ENCODE measurements at regions not wholly inside any gene's neighbourhood (a gene's known extent, or its start where the extent isn't known, plus 50 kb on each side); places are given as distances from the start of the nearest gene placed in this dataset.

DNA sequence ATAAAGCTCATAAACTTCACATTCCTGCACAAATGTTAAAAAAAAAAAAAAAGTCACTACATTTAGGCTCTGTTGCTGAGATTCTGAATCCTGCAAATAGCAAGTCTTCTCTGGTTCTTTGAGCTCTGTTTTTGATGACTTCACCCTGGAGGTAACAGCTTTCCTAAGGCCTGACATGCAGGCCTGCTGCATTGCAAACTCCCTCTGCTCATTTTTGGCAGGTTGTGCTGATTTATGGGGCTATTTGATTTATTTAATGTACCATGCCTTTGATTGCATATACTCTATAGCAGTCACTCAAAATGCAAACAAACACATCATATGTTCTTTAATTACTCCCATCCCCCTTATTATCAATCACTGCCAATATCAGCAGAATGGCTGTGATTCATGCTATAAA lies 416.1 kb upstream of the IZUMO3 start:
- Mint-ChIP-seq H3K27me3 (no peaks in the 10 kb centered on the region), H3K4me3 (ENCODE audit: low read depth) (no peak overlapping the region), H3K36me3 (ENCODE audit: insufficient read depth) (no peaks in the 10 kb centered on the region), H3K27ac (no peak overlapping the region), H3K4me1 (ENCODE audit: low read depth) (peaks cover 4% of the 10 kb centered on the region), H3K9me3 (ENCODE audit: low read depth) (no peaks in the 10 kb centered on the region)
- DNase-seq (ENCODE audit: low spot score, unreplicated experiment) = no peak
- TF ChIP-seq, protein P1, sequence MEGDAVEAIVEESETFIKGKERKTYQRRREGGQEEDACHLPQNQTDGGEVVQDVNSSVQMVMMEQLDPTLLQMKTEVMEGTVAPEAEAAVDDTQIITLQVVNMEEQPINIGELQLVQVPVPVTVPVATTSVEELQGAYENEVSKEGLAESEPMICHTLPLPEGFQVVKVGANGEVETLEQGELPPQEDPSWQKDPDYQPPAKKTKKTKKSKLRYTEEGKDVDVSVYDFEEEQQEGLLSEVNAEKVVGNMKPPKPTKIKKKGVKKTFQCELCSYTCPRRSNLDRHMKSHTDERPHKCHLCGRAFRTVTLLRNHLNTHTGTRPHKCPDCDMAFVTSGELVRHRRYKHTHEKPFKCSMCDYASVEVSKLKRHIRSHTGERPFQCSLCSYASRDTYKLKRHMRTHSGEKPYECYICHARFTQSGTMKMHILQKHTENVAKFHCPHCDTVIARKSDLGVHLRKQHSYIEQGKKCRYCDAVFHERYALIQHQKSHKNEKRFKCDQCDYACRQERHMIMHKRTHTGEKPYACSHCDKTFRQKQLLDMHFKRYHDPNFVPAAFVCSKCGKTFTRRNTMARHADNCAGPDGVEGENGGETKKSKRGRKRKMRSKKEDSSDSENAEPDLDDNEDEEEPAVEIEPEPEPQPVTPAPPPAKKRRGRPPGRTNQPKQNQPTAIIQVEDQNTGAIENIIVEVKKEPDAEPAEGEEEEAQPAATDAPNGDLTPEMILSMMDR (IDR thresholded peaks at IDR 0.05; ENCODE audit: unreplicated experiment) = no peak

DNA sequence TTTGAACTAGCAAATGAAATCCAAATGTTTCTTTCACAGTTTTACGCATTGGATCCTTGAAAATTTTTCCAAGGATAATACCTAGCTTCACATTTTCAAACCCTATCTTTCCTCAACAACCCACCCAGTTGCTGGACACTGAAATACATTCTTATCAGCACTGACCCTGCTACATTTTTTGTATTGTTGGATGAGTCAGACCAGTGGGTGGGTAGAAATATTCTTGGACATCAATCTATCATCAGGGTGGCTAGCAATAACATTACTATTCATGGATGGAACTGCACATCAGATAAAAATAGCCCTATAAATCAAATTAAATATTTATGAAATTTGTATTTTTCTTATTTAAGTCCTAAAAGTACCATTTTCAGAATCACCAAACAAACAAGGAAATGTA lies 407.4 kb upstream of the IZUMO3 start:
- TF ChIP-seq, protein P1 (IDR thresholded peaks at IDR 0.05; ENCODE audit: unreplicated experiment) = no peak

DNA sequence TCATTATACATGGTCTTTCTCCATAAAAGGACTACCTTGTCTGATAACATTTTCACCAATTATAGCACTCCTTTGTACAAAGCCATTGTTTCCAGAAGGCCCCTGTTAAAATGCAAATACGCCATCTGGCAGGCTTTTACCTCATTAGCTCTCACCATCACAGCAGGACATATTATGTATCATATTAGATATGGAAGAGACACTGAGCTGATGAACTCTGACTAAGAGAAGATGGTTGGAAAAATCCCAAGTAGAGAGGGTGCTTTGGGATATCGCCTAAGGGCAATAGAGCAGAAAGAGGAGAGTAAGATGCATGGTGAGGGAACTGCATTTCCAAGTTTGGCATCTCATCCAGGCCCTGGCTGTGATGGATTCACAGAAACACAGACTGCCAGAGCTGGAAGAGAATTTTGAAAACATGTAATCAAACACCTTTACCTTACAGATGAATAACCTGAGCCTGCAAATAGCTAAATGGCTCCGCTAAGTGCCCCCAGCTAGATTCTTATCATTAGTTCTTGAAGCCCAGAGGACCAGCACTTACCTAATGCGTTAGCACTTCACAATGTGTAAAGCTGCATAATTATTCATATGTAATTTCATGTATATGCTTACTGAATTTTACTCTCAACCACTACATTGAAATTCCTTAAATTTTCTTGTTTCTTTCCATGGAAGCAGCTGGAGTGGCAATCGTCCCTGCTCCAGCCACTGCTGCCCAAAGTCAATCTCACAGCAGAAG lies 393.6 kb upstream of the IZUMO3 start:
- Mint-ChIP-seq H3K4me1 (ENCODE audit: low read depth) (no peaks in the 10 kb centered on the region), H3K36me3 (ENCODE audit: insufficient read depth) (no peaks in the 10 kb centered on the region), H3K27ac (no peak overlapping the region), H3K9me3 (ENCODE audit: low read depth) (no peaks in the 10 kb centered on the region), H3K4me3 (ENCODE audit: low read depth) (no peak overlapping the region), H3K27me3 (no peaks in the 10 kb centered on the region)
- no peak for DNase-seq (ENCODE audit: low spot score, unreplicated experiment)
- TF ChIP-seq, protein P1 (IDR thresholded peaks at IDR 0.05; ENCODE audit: unreplicated experiment) = no peak

More for the DNA sequence above, 407.4 kb upstream of the IZUMO3 start:
- Mint-ChIP-seq H3K4me1 (ENCODE audit: low read depth) (no peaks in the 10 kb centered on the region), H3K27me3 (no peaks in the 10 kb centered on the region), H3K9me3 (ENCODE audit: low read depth) (no peaks in the 10 kb centered on the region), H3K27ac (no peak overlapping the region), H3K36me3 (ENCODE audit: insufficient read depth) (no peaks in the 10 kb centered on the region), H3K4me3 (ENCODE audit: low read depth) (no peak overlapping the region)
- no peak for DNase-seq (ENCODE audit: low spot score, unreplicated experiment)

DNA sequence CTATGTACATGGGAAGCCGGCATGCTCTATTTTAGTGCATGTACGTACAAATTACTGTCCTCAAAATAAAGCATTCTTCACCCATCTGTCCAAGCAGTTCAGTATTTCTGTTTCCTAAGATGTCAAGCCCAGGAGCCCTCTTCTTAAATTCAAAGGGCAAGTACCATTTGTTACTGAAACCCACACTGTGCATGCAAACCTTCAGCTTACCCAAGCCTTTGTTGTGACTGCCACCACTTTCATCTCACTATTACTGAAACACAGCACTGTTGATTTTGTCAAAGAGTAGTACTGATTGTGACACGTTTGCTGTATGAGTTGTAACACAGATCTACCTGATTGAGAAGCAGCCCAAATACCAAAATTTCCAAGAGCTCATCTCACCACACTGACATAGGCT lies 390.4 kb upstream of the IZUMO3 start:
- Mint-ChIP-seq H3K27ac (no peak overlapping the region), H3K36me3 (ENCODE audit: insufficient read depth) (no peaks in the 10 kb centered on the region), H3K9me3 (ENCODE audit: low read depth) (no peaks in the 10 kb centered on the region), H3K27me3 (no peaks in the 10 kb centered on the region), H3K4me1 (ENCODE audit: low read depth) (no peaks in the 10 kb centered on the region), H3K4me3 (ENCODE audit: low read depth) (no peak overlapping the region)
- DNase-seq (ENCODE audit: low spot score, unreplicated experiment) = no peak
- TF ChIP-seq, protein P1 (IDR thresholded peaks at IDR 0.05; ENCODE audit: unreplicated experiment) = no peak

DNA sequence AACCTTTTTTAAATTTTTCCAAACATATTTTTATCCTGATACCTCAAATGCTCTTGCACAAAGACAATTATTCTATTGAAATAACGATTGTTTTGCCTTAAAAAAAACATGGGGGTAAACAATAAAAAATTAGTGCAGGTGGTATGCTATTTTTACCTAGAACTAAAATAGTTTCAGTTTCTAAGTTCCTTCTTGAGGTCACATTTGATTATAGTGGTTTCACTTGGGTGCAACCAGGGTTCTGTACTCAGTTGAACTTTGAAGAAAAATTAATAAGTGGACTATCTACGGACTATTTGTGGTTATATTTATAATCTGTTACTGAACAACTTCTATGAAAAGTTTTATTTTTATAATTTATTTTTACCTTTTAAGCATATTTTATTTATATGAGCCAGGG lies 387.1 kb upstream of the IZUMO3 start:
- Mint-ChIP-seq H3K4me3 (ENCODE audit: low read depth) (no peak overlapping the region), H3K36me3 (ENCODE audit: insufficient read depth) (no peaks in the 10 kb centered on the region), H3K27me3 (no peaks in the 10 kb centered on the region)

More for the DNA sequence above, 387.1 kb upstream of the IZUMO3 start:
- Mint-ChIP-seq H3K9me3 (ENCODE audit: low read depth) (no peaks in the 10 kb centered on the region), H3K27ac (no peak overlapping the region), H3K4me1 (ENCODE audit: low read depth) (no peaks in the 10 kb centered on the region)
- TF ChIP-seq, protein P1 (IDR thresholded peaks at IDR 0.05; ENCODE audit: unreplicated experiment) = no peak
- no peak for DNase-seq (ENCODE audit: low spot score, unreplicated experiment)
